Inflammatory macrophage treated with lipopolysaccharide for 1 hour (primary cell): ENCODE measurements at regions not wholly inside any gene's neighbourhood (a gene's known extent, or its start where the extent isn't known, plus 50 kb on each side); places are given as distances from the start of the nearest gene placed in this dataset.

Source experiments
- DNase-seq, 2 donors: peaks; one replicate each; pipeline ENCODE4 v3.0.0-alpha.2; 2020 to 2022

- DNase-seq, result no peak
Measured at GRCh38 chr4:45776146-45776545, 347.7 kb downstream of the GABRG1 start.

GRCh38 chr4:45770958-45771357 is 352.9 kb downstream of the GABRG1 start:
- no peak for DNase-seq

- DNase-seq, result no peak
Measured at GRCh38 chr4:45765521-45765920, 358.3 kb downstream of the GABRG1 start.

- no peak for DNase-seq
Measured at GRCh38 chr4:45751877-45752530, 371.9 kb downstream of the GABRG1 start.

- no peak for DNase-seq
Measured at GRCh38 chr4:45750721-45751120, 373.1 kb downstream of the GABRG1 start.

- no peak for DNase-seq
Measured at GRCh38 chr4:45745741-45746140, 378.1 kb downstream of the GABRG1 start.

GRCh38 chr4:45741897-45742296 is 382.0 kb downstream of the GABRG1 start:
- DNase-seq, result no peak

- no peak for DNase-seq
Measured at GRCh38 chr4:45732161-45732560, 391.7 kb downstream of the GABRG1 start.

GRCh38 chr4:45716093-45716492 is 407.8 kb downstream of the GABRG1 start:
- DNase-seq, result no peak

- DNase-seq, result no peak
Measured at GRCh38 chr4:45713996-45714395, 409.9 kb downstream of the GABRG1 start.

GRCh38 chr4:45701621-45702020 is 422.2 kb downstream of the GABRG1 start:
- DNase-seq, result no peak

GRCh38 chr4:45693746-45694145 is 430.1 kb downstream of the GABRG1 start:
- DNase-seq, result no peak

- DNase-seq, result no peak
Measured at GRCh38 chr4:45692131-45692735, 431.6 kb downstream of the GABRG1 start.

GRCh38 chr4:45688341-45688740 is 435.5 kb downstream of the GABRG1 start:
- no peak for DNase-seq

- DNase-seq, result no peak
Measured at GRCh38 chr4:45679411-45679810, 444.4 kb downstream of the GABRG1 start.

GRCh38 chr4:45668128-45668527 is 455.7 kb downstream of the GABRG1 start:
- DNase-seq, result no peak

- DNase-seq, result no peak
Measured at GRCh38 chr4:45663628-45664081, 460.2 kb downstream of the GABRG1 start.

GRCh38 chr4:45663003-45663402 is 460.9 kb downstream of the GABRG1 start:
- DNase-seq, result no peak

- DNase-seq, result no peak
Measured at GRCh38 chr4:45661893-45662292, 462.0 kb downstream of the GABRG1 start.

GRCh38 chr4:45650545-45650944 is 473.3 kb downstream of the GABRG1 start:
- DNase-seq, result no peak

- DNase-seq, result no peak
Measured at GRCh38 chr4:45648846-45649245, 475.0 kb downstream of the GABRG1 start.

GRCh38 chr4:45647823-45648222 is 476.0 kb downstream of the GABRG1 start:
- DNase-seq, result no peak

GRCh38 chr4:45646885-45647590 is 476.8 kb downstream of the GABRG1 start:
- no peak for DNase-seq

- DNase-seq, result no peak
Measured at GRCh38 chr4:45640281-45640680, 483.6 kb downstream of the GABRG1 start.
